PFSK-1 (cell line): ENCODE measurements at regions not wholly inside any gene's neighbourhood (a gene's known extent, or its start where the extent isn't known, plus 50 kb on each side); places are given as distances from the start of the nearest gene placed in this dataset.

Source experiments
- POLR2AphosphoS5 ChIP-seq: IDR thresholded peaks from 2 replicates; pipeline ENCODE4 v1.6.1; 2012; ENCODE audit warnings: low read depth, mild to moderate bottlenecking, control low read depth, low read length, moderate library complexity
- TAF1 ChIP-seq: IDR thresholded peaks from 2 replicates; pipeline ENCODE4 v1.6.1; 2012; ENCODE audit warnings: low read length, control low read depth, borderline replicate concordance; ENCODE audit not compliant: insufficient read depth
- TF ChIP-seq, protein P1 (sequence below), 2 experiments: IDR thresholded peaks; 2 replicates each; pipeline versions ENCODE4 v1.6.1 to v1.8.0; 2011 to 2012; ENCODE audit warnings: low read depth in 2 of 2, low read length in 2 of 2, control low read depth in 1 of 2, inconsistent platforms in 1 of 2, mild to moderate bottlenecking in 1 of 2, moderate library complexity in 1 of 2; ENCODE audit not compliant: insufficient read depth in 1 of 2

- TF ChIP-seq, protein P1, sequence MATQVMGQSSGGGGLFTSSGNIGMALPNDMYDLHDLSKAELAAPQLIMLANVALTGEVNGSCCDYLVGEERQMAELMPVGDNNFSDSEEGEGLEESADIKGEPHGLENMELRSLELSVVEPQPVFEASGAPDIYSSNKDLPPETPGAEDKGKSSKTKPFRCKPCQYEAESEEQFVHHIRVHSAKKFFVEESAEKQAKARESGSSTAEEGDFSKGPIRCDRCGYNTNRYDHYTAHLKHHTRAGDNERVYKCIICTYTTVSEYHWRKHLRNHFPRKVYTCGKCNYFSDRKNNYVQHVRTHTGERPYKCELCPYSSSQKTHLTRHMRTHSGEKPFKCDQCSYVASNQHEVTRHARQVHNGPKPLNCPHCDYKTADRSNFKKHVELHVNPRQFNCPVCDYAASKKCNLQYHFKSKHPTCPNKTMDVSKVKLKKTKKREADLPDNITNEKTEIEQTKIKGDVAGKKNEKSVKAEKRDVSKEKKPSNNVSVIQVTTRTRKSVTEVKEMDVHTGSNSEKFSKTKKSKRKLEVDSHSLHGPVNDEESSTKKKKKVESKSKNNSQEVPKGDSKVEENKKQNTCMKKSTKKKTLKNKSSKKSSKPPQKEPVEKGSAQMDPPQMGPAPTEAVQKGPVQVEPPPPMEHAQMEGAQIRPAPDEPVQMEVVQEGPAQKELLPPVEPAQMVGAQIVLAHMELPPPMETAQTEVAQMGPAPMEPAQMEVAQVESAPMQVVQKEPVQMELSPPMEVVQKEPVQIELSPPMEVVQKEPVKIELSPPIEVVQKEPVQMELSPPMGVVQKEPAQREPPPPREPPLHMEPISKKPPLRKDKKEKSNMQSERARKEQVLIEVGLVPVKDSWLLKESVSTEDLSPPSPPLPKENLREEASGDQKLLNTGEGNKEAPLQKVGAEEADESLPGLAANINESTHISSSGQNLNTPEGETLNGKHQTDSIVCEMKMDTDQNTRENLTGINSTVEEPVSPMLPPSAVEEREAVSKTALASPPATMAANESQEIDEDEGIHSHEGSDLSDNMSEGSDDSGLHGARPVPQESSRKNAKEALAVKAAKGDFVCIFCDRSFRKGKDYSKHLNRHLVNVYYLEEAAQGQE (IDR thresholded peaks at IDR 0.05; ENCODE audit: insufficient read depth in 1 of 2, low read depth in 2 of 2, low read length in 2 of 2): no peak
- TF ChIP-seq POLR2AphosphoS5: no peak
- TF ChIP-seq TAF1: no peak
Observed at GRCh38 chrX:69028761-69029120, 136.5 kb downstream of the PJA1 start.
